GM12878 (cell line): ENCODE measurements at regions not wholly inside any gene's neighbourhood (a gene's known extent, or its start where the extent isn't known, plus 50 kb on each side); places are given as distances from the start of the nearest gene placed in this dataset.
A peak's percentile ranks its signal among the peaks of the same experiment; 100 is the strongest.

Experiments
- BMI1 ChIP-seq: fragments of 450-650 bp; IDR thresholded peaks from 2 replicates; pipeline ENCODE4 v1.6.1; 2016; ENCODE audit warnings: mild to moderate bottlenecking, moderate library complexity, borderline replicate concordance
- CBX5 ChIP-seq: sonication (generic); IDR thresholded peaks from 2 replicates; pipeline ENCODE4 v1.6.1; 2016; ENCODE audit warnings: low read depth, moderate library complexity, mild to moderate bottlenecking, inconsistent platforms
- HCFC1 ChIP-seq: fragments of 150-350 bp; IDR thresholded peaks from 2 replicates; pipeline ENCODE4 v1.6.1; 2014; ENCODE audit warnings: low read length
- IKZF1 ChIP-seq: fragments of 450-650 bp; conservative IDR thresholded peaks from 2 replicates; pipeline ENCODE4 v1.6.1; 2017; ENCODE audit warnings: antibody characterized with exemption, mild to moderate bottlenecking
- IKZF2 ChIP-seq, 2 experiments: fragments of 450-650 bp; IDR thresholded peaks; 2 replicates each; pipeline ENCODE4 v1.6.1; 2017; ENCODE audit warnings: mild to moderate bottlenecking in 2 of 2, moderate library complexity in 2 of 2
- JUNB ChIP-seq: IDR thresholded peaks from 2 replicates; pipeline ENCODE4 v1.6.1; 2016; ENCODE audit warnings: antibody characterized with exemption, mild to moderate bottlenecking
- KLF5 ChIP-seq: fragments of 450-650 bp; IDR thresholded peaks from 2 replicates; pipeline ENCODE4 v1.6.1; 2014; ENCODE audit warnings: mild to moderate bottlenecking; ENCODE audit not compliant: partially characterized antibody
- MEF2B ChIP-seq: fragments of 450-650 bp; IDR thresholded peaks from 2 replicates; pipeline ENCODE4 v1.6.1; 2018; ENCODE audit warnings: mild to moderate bottlenecking, moderate library complexity; ENCODE audit not compliant: partially characterized antibody, poor library complexity, severe bottlenecking
- POLR2AphosphoS2 ChIP-seq: IDR thresholded peaks from 2 replicates; pipeline ENCODE4 v1.6.1; 2011; ENCODE audit warnings: low read depth, mild to moderate bottlenecking, low read length, improper control_type of control experiment, moderate library complexity
- RELB ChIP-seq: fragments of 450-650 bp; IDR thresholded peaks from 2 replicates; pipeline ENCODE4 v1.6.1; 2017; ENCODE audit warnings: low read depth, mild to moderate bottlenecking, moderate library complexity
- SMAD5 ChIP-seq: IDR thresholded peaks from 2 replicates; pipeline ENCODE4 v1.6.1; 2016; ENCODE audit warnings: antibody characterized with exemption, low read depth
- SRF ChIP-seq, 2 experiments: IDR thresholded peaks; 2 replicates each; pipeline ENCODE4 v1.6.1; 2011; ENCODE audit warnings: low read depth in 2 of 2, low read length in 2 of 2, mild to moderate bottlenecking in 1 of 2, moderate library complexity in 1 of 2
- TCF12 ChIP-seq: IDR thresholded peaks from 2 replicates; pipeline ENCODE4 v1.6.1; 2011; ENCODE audit warnings: low read depth, mild to moderate bottlenecking, low read length
- TCF3 ChIP-seq: IDR thresholded peaks from 2 replicates; pipeline ENCODE4 v1.6.1; 2012; ENCODE audit warnings: low read depth, mild to moderate bottlenecking, low read length, borderline replicate concordance; ENCODE audit not compliant: insufficient read depth
- USF2 ChIP-seq: IDR thresholded peaks from 2 replicates; pipeline ENCODE4 v1.6.1; 2011; ENCODE audit warnings: low read depth, low read length, improper control_type of control experiment, borderline replicate concordance
- ZNF217 ChIP-seq: fragments of 450-650 bp; IDR thresholded peaks from 2 replicates; pipeline ENCODE4 v1.6.1; 2017; ENCODE audit warnings: antibody characterized with exemption, mild to moderate bottlenecking
- ZNF24 ChIP-seq: fragments of 450-650 bp; IDR thresholded peaks from 2 replicates; pipeline ENCODE4 v1.6.1; 2017; ENCODE audit warnings: antibody characterized with exemption, mild to moderate bottlenecking
- ZNF384 ChIP-seq: IDR thresholded peaks from 2 replicates; pipeline ENCODE4 v1.6.1; 2012; ENCODE audit warnings: low read depth, mild to moderate bottlenecking, low read length, improper control_type of control experiment, borderline replicate concordance
- TF ChIP-seq, protein P1 (sequence below): fragments of 450-650 bp; formaldehyde crosslinking; IDR thresholded peaks from 2 replicates; pipeline ENCODE4 v1.4.0; 2020; ENCODE audit warnings: mild to moderate bottlenecking, moderate library complexity
- TF ChIP-seq, protein P2 (sequence below): fragments of 450-650 bp; IDR thresholded peaks from 2 replicates; pipeline ENCODE4 v1.6.1; 2016; ENCODE audit warnings: mild to moderate bottlenecking, moderate library complexity, borderline replicate concordance

DNA sequence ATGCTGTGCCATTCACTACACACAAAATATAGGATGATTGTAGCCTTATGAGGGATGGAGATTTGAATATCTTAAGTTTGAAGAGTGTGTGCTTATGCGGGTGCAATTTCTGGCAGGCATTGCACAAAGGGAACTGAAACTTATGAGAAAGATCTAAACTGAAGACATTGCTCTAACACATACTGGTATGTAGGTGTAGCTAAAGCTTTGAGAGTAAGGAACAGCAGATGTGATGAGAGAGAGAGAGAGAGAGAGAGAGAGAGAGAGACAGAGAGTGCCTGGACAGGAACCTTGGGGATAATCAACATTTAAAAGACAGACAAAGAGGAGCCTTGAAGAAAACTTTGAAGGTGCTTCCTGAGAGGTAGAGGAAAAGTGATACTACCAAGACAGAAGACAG lies 379.7 kb downstream of the SPRY1 start (continued):
- TF ChIP-seq, protein P1, sequence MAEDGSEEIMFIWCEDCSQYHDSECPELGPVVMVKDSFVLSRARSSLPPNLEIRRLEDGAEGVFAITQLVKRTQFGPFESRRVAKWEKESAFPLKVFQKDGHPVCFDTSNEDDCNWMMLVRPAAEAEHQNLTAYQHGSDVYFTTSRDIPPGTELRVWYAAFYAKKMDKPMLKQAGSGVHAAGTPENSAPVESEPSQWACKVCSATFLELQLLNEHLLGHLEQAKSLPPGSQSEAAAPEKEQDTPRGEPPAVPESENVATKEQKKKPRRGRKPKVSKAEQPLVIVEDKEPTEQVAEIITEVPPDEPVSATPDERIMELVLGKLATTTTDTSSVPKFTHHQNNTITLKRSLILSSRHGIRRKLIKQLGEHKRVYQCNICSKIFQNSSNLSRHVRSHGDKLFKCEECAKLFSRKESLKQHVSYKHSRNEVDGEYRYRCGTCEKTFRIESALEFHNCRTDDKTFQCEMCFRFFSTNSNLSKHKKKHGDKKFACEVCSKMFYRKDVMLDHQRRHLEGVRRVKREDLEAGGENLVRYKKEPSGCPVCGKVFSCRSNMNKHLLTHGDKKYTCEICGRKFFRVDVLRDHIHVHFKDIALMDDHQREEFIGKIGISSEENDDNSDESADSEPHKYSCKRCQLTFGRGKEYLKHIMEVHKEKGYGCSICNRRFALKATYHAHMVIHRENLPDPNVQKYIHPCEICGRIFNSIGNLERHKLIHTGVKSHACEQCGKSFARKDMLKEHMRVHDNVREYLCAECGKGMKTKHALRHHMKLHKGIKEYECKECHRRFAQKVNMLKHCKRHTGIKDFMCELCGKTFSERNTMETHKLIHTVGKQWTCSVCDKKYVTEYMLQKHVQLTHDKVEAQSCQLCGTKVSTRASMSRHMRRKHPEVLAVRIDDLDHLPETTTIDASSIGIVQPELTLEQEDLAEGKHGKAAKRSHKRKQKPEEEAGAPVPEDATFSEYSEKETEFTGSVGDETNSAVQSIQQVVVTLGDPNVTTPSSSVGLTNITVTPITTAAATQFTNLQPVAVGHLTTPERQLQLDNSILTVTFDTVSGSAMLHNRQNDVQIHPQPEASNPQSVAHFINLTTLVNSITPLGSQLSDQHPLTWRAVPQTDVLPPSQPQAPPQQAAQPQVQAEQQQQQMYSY: no peak
- TF ChIP-seq JUNB (peak; percentile 78), IKZF1 (peak; percentile 33; the same call in 1 of the 2 replicates), KLF5 (no peak), BMI1 (no peak), SMAD5 (no peak), TCF3 (peak; percentile 45; the same call in 1 of the 2 replicates), MEF2B (no peak), SRF (IDR thresholded peaks at IDR 0.05; ENCODE audit: low read depth in 2 of 2, low read length in 2 of 2) (0 out of 4 replicates have a peak, but pooled peaks of 1 of the 2 experiments have one; percentile 16), RELB (peak; percentile 55; the same call in 1 of the 2 replicates), IKZF2 (IDR thresholded peaks at IDR 0.05) (peak; percentile 80 to 82), POLR2AphosphoS2 (no peak), HCFC1 (no peak), CBX5 (peak; percentile 48; the same call in 1 of the 2 replicates), USF2 (no peak), TCF12 (peak; percentile 71; the same call in 1 of the 2 replicates), ZNF384 (no peak), ZNF24 (peak; percentile 27; the same call in 1 of the 2 replicates), ZNF217 (peak; percentile 49; the same call in 1 of the 2 replicates)
- TF ChIP-seq, protein P2, sequence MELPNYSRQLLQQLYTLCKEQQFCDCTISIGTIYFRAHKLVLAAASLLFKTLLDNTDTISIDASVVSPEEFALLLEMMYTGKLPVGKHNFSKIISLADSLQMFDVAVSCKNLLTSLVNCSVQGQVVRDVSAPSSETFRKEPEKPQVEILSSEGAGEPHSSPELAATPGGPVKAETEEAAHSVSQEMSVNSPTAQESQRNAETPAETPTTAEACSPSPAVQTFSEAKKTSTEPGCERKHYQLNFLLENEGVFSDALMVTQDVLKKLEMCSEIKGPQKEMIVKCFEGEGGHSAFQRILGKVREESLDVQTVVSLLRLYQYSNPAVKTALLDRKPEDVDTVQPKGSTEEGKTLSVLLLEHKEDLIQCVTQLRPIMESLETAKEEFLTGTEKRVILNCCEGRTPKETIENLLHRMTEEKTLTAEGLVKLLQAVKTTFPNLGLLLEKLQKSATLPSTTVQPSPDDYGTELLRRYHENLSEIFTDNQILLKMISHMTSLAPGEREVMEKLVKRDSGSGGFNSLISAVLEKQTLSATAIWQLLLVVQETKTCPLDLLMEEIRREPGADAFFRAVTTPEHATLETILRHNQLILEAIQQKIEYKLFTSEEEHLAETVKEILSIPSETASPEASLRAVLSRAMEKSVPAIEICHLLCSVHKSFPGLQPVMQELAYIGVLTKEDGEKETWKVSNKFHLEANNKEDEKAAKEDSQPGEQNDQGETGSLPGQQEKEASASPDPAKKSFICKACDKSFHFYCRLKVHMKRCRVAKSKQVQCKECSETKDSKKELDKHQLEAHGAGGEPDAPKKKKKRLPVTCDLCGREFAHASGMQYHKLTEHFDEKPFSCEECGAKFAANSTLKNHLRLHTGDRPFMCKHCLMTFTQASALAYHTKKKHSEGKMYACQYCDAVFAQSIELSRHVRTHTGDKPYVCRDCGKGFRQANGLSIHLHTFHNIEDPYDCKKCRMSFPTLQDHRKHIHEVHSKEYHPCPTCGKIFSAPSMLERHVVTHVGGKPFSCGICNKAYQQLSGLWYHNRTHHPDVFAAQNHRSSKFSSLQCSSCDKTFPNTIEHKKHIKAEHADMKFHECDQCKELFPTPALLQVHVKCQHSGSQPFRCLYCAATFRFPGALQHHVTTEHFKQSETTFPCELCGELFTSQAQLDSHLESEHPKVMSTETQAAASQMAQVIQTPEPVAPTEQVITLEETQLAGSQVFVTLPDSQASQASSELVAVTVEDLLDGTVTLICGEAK: no peak
